ENCODE measurements at regions not wholly inside any gene's neighbourhood (a gene's known extent, or its start where the extent isn't known, plus 50 kb on each side); places are given as distances from the start of the nearest gene placed in this dataset.

GRCh38 chr5:68834491-68834981 lies 259.3 kb upstream of the SLC30A5 start:
- TF ChIP-seq, protein P1, sequence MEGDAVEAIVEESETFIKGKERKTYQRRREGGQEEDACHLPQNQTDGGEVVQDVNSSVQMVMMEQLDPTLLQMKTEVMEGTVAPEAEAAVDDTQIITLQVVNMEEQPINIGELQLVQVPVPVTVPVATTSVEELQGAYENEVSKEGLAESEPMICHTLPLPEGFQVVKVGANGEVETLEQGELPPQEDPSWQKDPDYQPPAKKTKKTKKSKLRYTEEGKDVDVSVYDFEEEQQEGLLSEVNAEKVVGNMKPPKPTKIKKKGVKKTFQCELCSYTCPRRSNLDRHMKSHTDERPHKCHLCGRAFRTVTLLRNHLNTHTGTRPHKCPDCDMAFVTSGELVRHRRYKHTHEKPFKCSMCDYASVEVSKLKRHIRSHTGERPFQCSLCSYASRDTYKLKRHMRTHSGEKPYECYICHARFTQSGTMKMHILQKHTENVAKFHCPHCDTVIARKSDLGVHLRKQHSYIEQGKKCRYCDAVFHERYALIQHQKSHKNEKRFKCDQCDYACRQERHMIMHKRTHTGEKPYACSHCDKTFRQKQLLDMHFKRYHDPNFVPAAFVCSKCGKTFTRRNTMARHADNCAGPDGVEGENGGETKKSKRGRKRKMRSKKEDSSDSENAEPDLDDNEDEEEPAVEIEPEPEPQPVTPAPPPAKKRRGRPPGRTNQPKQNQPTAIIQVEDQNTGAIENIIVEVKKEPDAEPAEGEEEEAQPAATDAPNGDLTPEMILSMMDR (IDR thresholded peaks at IDR 0.05; ENCODE audit: insufficient read depth, low read depth, low read length): no peak
- H3K4me3 ChIP-seq (ENCODE audit: low read depth, low read length): no peak overlapping the region
- DNase-seq (ENCODE audit: low read depth): peak; percentile 41

GRCh38 chr5:68838157-68838718 lies 255.6 kb upstream of the SLC30A5 start:
- no peak for DNase-seq (ENCODE audit: low read depth)
- TF ChIP-seq, protein P1 (IDR thresholded peaks at IDR 0.05; ENCODE audit: insufficient read depth, low read depth, low read length): no peak

GRCh38 chr5:68839019-68839552 lies 254.7 kb upstream of the SLC30A5 start:
- DNase-seq (ENCODE audit: low read depth): peak; percentile 6
- TF ChIP-seq, protein P1 (IDR thresholded peaks at IDR 0.05; ENCODE audit: insufficient read depth, low read depth, low read length): no peak
- no peak overlapping the region for H3K4me3 ChIP-seq (ENCODE audit: low read depth, low read length)

More at GRCh38 chr5:68838157-68838718, 255.6 kb upstream of the SLC30A5 start:
- H3K4me3 ChIP-seq (ENCODE audit: low read depth, low read length): no peak overlapping the region

GRCh38 chr5:68843624-68844364 lies 250.0 kb upstream of the SLC30A5 start:
- H3K4me3 ChIP-seq (ENCODE audit: low read depth, low read length): no peak overlapping the region
- TF ChIP-seq, protein P1 (IDR thresholded peaks at IDR 0.05; ENCODE audit: insufficient read depth, low read depth, low read length): no peak
- peak; percentile 23 for DNase-seq (ENCODE audit: low read depth)

DNA sequence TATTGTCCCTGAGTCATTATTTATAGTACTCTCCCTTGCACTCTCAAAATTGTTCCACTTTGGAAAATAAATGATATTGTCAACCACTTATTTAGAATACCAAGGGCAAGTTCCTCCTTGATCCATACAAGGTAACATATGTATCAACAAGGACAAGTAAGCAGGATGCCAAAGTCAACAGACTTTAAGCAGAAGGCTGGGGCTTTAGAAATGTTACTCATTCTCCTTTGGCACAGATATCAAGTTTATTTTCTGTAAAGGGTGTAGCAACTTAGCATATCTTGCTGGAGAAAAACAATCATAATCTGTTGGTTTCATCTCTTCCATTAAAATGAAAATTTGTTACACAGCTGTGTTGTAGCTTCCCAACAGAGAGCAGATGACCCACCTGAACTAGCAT lies 248.7 kb upstream of the SLC30A5 start:
- TF ChIP-seq, protein P1 (IDR thresholded peaks at IDR 0.05; ENCODE audit: insufficient read depth, low read depth, low read length): no peak
- peak; percentile 25 for DNase-seq (ENCODE audit: low read depth)

DNA sequence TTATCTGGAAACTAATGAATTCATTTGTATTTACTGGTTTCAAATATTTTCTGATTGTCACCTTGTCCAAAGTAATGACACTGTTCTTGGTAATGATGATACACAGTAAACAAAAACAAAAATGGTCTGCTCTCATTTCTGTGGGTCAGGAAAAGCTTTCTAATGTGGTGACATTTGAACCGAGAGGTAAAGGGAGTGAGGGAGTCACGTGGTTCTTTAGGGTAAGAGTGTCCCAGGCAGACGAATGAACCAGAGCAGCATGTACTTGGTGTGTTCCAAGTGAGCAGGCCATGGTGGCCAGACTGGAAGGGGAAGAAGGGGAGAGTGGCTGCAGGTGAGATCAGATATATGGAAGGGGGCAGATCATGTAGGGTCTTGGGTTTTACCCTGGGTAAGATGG lies 247.0 kb upstream of the SLC30A5 start:
- no peak overlapping the region for H3K4me3 ChIP-seq (ENCODE audit: low read depth, low read length)
- TF ChIP-seq, protein P1 (IDR thresholded peaks at IDR 0.05; ENCODE audit: insufficient read depth, low read depth, low read length): no peak
- DNase-seq (ENCODE audit: low read depth): no peak

More for the DNA sequence above, 248.7 kb upstream of the SLC30A5 start:
- H3K4me3 ChIP-seq (ENCODE audit: low read depth, low read length): no peak overlapping the region

Measured in fibroblast of villous mesenchyme (primary cell).